ENCODE measurements at regions not wholly inside any gene's neighbourhood (a gene's known extent, or its start where the extent isn't known, plus 50 kb on each side); places are given as distances from the start of the nearest gene placed in this dataset.
"Not testable (repeated sequence)": the region's sequence is repeated elsewhere in the genome, so short reads cannot be mapped to it uniquely, and the experiment has no call there.

- TF ChIP-seq, protein P1, sequence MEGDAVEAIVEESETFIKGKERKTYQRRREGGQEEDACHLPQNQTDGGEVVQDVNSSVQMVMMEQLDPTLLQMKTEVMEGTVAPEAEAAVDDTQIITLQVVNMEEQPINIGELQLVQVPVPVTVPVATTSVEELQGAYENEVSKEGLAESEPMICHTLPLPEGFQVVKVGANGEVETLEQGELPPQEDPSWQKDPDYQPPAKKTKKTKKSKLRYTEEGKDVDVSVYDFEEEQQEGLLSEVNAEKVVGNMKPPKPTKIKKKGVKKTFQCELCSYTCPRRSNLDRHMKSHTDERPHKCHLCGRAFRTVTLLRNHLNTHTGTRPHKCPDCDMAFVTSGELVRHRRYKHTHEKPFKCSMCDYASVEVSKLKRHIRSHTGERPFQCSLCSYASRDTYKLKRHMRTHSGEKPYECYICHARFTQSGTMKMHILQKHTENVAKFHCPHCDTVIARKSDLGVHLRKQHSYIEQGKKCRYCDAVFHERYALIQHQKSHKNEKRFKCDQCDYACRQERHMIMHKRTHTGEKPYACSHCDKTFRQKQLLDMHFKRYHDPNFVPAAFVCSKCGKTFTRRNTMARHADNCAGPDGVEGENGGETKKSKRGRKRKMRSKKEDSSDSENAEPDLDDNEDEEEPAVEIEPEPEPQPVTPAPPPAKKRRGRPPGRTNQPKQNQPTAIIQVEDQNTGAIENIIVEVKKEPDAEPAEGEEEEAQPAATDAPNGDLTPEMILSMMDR (conservative IDR thresholded peaks at IDR 0.05), result no peak
- Mint-ChIP-seq H3K27me3 (no peaks in the 10 kb centered on the region), H3K9me3 (no peaks in the 10 kb centered on the region), H3K27ac (no peak overlapping the region), H3K4me3 (no peak overlapping the region), H3K36me3 (no peaks in the 10 kb centered on the region), H3K4me1 (ENCODE audit: unreplicated experiment) (peaks cover 10% of the 10 kb centered on the region)
- no peak for DNase-seq (ENCODE audit: extremely low spot score, unreplicated experiment)
Observed at GRCh38 chr2:203629699-203630098, 76.7 kb upstream of the CD28 start.

DNA sequence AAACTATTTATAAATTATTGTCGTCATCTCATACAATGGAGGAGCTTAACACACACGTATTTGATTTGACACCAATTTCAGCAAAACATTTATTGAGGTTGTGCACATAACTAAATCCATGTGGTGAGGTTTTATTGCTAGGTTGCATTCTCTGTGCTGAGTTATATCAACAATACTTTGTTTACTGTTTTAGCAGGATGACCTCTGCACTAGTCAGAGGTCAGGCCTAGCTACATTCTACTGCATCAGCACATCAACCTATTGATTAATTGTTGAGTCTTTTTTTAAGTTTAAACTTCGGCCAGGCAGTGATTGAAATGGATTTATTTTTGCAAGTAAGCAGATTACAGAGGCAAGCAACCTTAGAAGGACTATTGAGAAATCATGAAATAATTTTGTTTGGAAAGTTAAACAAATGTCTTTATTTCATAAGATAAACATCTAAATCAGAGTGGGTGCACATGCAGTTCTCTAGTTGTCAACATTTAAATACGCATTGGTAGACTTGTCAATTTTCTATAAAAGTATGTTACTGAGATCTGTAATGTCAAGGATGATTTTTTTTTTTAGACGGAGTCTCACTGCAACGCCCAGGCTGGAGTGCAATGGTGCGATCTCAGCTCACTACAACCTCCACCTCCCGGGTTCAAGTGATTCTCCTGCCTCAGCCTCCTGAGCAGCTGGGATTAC lies 75.2 kb upstream of the CD28 start:
- H3K4me3 Mint-ChIP-seq, result no peak overlapping the region
- H3K27ac Mint-ChIP-seq, result no peak overlapping the region
- DNase-seq (ENCODE audit: extremely low spot score, unreplicated experiment), result no peak
- H3K36me3 Mint-ChIP-seq, result no peaks in the 10 kb centered on the region
- H3K27me3 Mint-ChIP-seq, result no peaks in the 10 kb centered on the region
- TF ChIP-seq, protein P1 (conservative IDR thresholded peaks at IDR 0.05), result no peak
- peaks cover 10% of the 10 kb centered on the region for H3K4me1 Mint-ChIP-seq (ENCODE audit: unreplicated experiment)
- H3K9me3 Mint-ChIP-seq, result no peaks in the 10 kb centered on the region

GRCh38 chr2:203636588-203637470 lies 69.6 kb upstream of the CD28 start:
- Mint-ChIP-seq H3K4me3 (no peak overlapping the region), H3K36me3 (no peaks in the 10 kb centered on the region), H3K27me3 (no peaks in the 10 kb centered on the region), H3K27ac (no peak overlapping the region), H3K9me3 (no peaks in the 10 kb centered on the region), H3K4me1 (ENCODE audit: unreplicated experiment) (peaks cover 10% of the 10 kb centered on the region)
- no peak for DNase-seq (ENCODE audit: extremely low spot score, unreplicated experiment)
- TF ChIP-seq, protein P1 (conservative IDR thresholded peaks at IDR 0.05), result no peak

DNA sequence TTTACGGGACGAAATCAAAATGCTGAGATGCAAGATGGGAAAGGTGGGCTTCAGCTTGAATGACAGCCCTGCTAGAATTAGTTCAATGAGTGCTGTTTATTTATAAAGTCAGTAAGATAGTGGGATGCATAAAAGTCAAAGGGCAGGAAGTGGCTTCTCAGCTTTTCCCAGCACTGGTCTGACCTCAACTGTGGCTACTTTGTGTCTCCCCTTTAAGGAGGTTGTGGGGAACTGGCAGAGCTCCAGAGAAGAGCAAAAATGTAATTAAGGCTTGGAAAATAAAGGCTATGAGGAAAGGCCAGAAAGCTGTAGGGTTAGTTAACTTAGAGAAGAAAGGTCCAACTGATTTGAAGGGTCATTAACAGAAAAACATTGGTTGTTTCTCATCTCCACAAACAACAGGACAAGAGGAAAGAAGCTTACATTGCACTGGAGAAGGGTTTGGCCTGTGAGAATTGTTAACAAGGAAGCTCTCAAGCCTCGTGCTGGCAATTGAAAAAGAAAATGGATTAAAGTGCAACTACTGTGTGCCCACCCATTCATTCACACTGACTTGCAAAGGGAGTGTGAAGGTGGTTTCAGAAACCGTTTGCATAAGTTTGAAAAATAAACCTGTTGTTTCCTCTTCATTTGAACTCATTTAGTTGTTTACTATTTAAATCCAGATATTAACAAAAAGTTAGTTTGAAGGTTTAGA lies 68.8 kb upstream of the CD28 start:
- TF ChIP-seq, protein P1 (conservative IDR thresholded peaks at IDR 0.05), result no peak
- no peak for DNase-seq (ENCODE audit: extremely low spot score, unreplicated experiment)
- no peak overlapping the region for H3K4me3 Mint-ChIP-seq
- no peaks in the 10 kb centered on the region for H3K9me3 Mint-ChIP-seq
- H3K36me3 Mint-ChIP-seq, result no peaks in the 10 kb centered on the region
- no peaks in the 10 kb centered on the region for H3K27me3 Mint-ChIP-seq
- H3K4me1 Mint-ChIP-seq (ENCODE audit: unreplicated experiment), result peaks cover 10% of the 10 kb centered on the region
- H3K27ac Mint-ChIP-seq, result no peak overlapping the region

- not testable (repeated sequence) for DNase-seq (ENCODE audit: extremely low spot score, unreplicated experiment); H3K9me3 Mint-ChIP-seq; H3K4me3 Mint-ChIP-seq; H3K4me1 Mint-ChIP-seq (ENCODE audit: unreplicated experiment); H3K36me3 Mint-ChIP-seq; H3K27ac Mint-ChIP-seq; H3K27me3 Mint-ChIP-seq
Observed at GRCh38 chr2:203641865-203642264, 64.6 kb upstream of the CD28 start.

DNA sequence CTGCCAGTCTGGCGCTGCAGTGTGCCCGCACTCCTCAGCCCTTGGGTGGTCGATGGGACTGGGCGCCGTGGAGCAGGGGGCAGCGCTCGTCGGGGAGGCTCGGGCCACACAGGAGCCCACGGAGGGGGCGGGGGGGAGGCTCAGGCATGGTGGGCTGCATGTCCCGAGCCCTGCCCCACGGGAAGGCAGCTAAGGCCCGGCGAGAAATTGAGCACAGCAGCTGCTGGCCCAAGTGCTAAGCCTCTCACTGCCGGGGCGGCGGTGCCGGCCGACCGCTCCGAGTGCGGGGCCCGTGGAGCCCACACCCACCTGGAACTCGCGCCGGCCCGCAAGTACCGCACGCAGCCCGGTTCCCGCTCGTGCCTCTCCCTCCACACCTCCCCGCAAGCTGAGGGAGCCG lies 63.6 kb upstream of the CD28 start:
- not testable (repeated sequence) for H3K9me3 Mint-ChIP-seq; H3K27me3 Mint-ChIP-seq; H3K4me3 Mint-ChIP-seq; H3K27ac Mint-ChIP-seq; H3K4me1 Mint-ChIP-seq (ENCODE audit: unreplicated experiment); H3K36me3 Mint-ChIP-seq; DNase-seq (ENCODE audit: extremely low spot score, unreplicated experiment)

Data from type B pancreatic cell (in vitro differentiated cells).